NCI-H69 (cell line): ENCODE measurements at regions not wholly inside any gene's neighbourhood (a gene's known extent, or its start where the extent isn't known, plus 50 kb on each side); places are given as distances from the start of the nearest gene placed in this dataset.
"Not testable (repeated sequence)": the region's sequence is repeated elsewhere in the genome, so short reads cannot be mapped to it uniquely, and the experiment has no call there.

Experiments used
- DNase-seq: peaks from one replicate; lab custom pipeline; 2025; lab: John Stamatoyannopoulos, UW

- not testable (repeated sequence) for DNase-seq
These were observed 102.8 kb upstream of the KCNMA1 start for GRCh38 chr10:77740396-77740795.

GRCh38 chr10:77738496-77739158, 101.0 kb upstream of the KCNMA1 start:
- DNase-seq, result no peak

- DNase-seq, result no peak
These were observed 100.0 kb upstream of the KCNMA1 start for GRCh38 chr10:77737608-77738007.

GRCh38 chr10:77735136-77735535, 97.5 kb upstream of the KCNMA1 start:
- not testable (repeated sequence) for DNase-seq

GRCh38 chr10:77732213-77733003, 94.8 kb upstream of the KCNMA1 start:
- peak; percentile 47 for DNase-seq

- no peak for DNase-seq
These were observed 89.9 kb upstream of the KCNMA1 start for GRCh38 chr10:77727481-77727880.

GRCh38 chr10:77726732-77727131, 89.1 kb upstream of the KCNMA1 start:
- no peak for DNase-seq

GRCh38 chr10:77726301-77726700, 88.7 kb upstream of the KCNMA1 start:
- DNase-seq, result no peak

- DNase-seq, result no peak
These were observed 87.2 kb upstream of the KCNMA1 start for GRCh38 chr10:77724820-77725219.

- no peak for DNase-seq
These were observed 85.8 kb upstream of the KCNMA1 start for GRCh38 chr10:77723376-77723775.

GRCh38 chr10:77722956-77723355, 85.3 kb upstream of the KCNMA1 start:
- peak; percentile 53 for DNase-seq

GRCh38 chr10:77721815-77722214, 84.2 kb upstream of the KCNMA1 start:
- DNase-seq, result peak; percentile 62

GRCh38 chr10:77718957-77719356, 81.3 kb upstream of the KCNMA1 start:
- DNase-seq, result no peak

- not testable (repeated sequence) for DNase-seq
These were observed 80.7 kb upstream of the KCNMA1 start for GRCh38 chr10:77718312-77718711.

GRCh38 chr10:77717336-77717735, 79.7 kb upstream of the KCNMA1 start:
- no peak for DNase-seq

GRCh38 chr10:77716458-77717317, 79.1 kb upstream of the KCNMA1 start:
- DNase-seq, result no peak

GRCh38 chr10:77715536-77715935, 77.9 kb upstream of the KCNMA1 start:
- DNase-seq, result no peak

- peak; percentile 56 for DNase-seq
These were observed 77.5 kb upstream of the KCNMA1 start for GRCh38 chr10:77715088-77715487.

- peak; percentile 7 for DNase-seq
These were observed 76.1 kb upstream of the KCNMA1 start for GRCh38 chr10:77713521-77714280.

GRCh38 chr10:77712207-77712606, 74.6 kb upstream of the KCNMA1 start:
- DNase-seq, result no peak

GRCh38 chr10:77711683-77712049, 74.1 kb upstream of the KCNMA1 start:
- no peak for DNase-seq
